ENCODE measurements at regions not wholly inside any gene's neighbourhood (a gene's known extent, or its start where the extent isn't known, plus 50 kb on each side); places are given as distances from the start of the nearest gene placed in this dataset.

DNA sequence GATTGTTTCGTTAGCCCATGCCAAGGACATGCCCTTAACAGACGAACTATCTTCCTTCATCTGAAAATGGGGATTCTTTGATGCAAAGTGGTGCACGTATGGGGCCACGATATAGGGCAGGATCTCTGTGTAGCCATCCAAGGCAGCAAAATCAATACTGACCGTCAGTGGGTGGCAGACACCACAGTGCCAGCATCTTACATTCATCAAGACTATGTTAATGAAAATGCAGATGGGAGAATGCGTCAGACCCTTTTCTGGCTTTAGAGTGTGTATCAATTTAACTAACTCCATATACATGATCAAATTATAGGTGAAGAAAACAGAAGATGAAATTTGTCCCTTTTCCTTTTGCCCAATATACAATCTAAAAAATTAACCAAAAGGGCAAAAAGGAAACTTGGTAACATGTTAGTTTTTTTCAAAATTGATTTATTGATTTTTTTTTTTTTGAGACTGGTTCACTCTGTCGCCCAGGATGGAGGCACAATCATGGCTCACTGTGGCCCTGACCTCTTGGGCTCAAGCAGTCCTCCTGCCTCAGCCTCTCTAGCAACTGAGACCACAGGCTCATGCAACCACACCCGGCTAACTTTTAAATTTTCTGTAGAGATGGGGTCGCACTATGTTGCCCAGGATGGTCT lies 169.2 kb upstream of the SPRY4 start:
- Histone ChIP-seq H3K9ac (ENCODE audit: low read depth in 1 of 2, low read length in 2 of 2) (no peak overlapping the region), H3K36me3 (ENCODE audit: control insufficient read depth in 1 of 2, insufficient read depth in 2 of 2, low read length in 2 of 2) (no peaks in the 10 kb centered on the region), H3K27me3 (ENCODE audit: control insufficient read depth in 1 of 2, insufficient read depth in 2 of 2, low read length in 2 of 2) (no peaks in the 10 kb centered on the region), H3K27ac (ENCODE audit: low read depth, low read length) (no peak overlapping the region), H3K9me3 (ENCODE audit: control insufficient read depth in 1 of 2, low read length in 2 of 2) (no peaks in the 10 kb centered on the region), H3K4me3 (ENCODE audit: low read depth in 1 of 2, low read length in 2 of 2) (no peak overlapping the region), H3K4me1 (ENCODE audit: control insufficient read depth in 1 of 2, insufficient read depth in 2 of 2, low read length in 2 of 2) (no peaks in the 10 kb centered on the region)

DNA sequence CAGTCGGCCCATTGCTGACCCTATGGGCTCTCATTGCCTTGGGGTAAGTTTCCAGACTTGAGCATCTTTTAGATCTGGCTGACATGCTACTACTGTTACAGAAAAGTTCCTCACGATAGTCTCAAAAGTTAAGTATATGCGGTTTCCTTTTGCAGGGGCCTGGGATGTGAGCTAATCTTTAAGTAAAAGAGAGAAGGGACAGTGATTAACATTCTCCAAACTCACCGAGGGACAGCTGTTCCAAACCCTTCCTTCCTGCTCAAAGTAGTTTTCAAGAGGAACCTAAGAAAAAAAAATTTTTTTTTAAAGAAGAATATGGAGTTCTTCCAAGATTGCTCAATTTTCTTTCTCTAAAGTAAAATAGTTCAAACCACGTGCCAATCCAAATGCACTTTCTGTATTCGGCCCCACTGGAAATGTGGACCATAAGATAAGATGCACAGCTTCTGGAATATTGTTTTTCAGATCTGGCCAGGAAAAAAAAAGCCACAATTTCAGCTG lies 168.0 kb upstream of the SPRY4 start:
- no peaks in the 10 kb centered on the region for H3K4me1 ChIP-seq (ENCODE audit: control insufficient read depth in 1 of 2, insufficient read depth in 2 of 2, low read length in 2 of 2)
- H3K9ac ChIP-seq (ENCODE audit: low read depth in 1 of 2, low read length in 2 of 2): no peak overlapping the region
- H3K9me3 ChIP-seq (ENCODE audit: control insufficient read depth in 1 of 2, low read length in 2 of 2): no peaks in the 10 kb centered on the region
- no peak overlapping the region for H3K27ac ChIP-seq (ENCODE audit: low read depth, low read length)
- no peaks in the 10 kb centered on the region for H3K36me3 ChIP-seq (ENCODE audit: control insufficient read depth in 1 of 2, insufficient read depth in 2 of 2, low read length in 2 of 2)
- no peaks in the 10 kb centered on the region for H3K27me3 ChIP-seq (ENCODE audit: control insufficient read depth in 1 of 2, insufficient read depth in 2 of 2, low read length in 2 of 2)
- no peak overlapping the region for H3K4me3 ChIP-seq (ENCODE audit: low read depth in 1 of 2, low read length in 2 of 2)

DNA sequence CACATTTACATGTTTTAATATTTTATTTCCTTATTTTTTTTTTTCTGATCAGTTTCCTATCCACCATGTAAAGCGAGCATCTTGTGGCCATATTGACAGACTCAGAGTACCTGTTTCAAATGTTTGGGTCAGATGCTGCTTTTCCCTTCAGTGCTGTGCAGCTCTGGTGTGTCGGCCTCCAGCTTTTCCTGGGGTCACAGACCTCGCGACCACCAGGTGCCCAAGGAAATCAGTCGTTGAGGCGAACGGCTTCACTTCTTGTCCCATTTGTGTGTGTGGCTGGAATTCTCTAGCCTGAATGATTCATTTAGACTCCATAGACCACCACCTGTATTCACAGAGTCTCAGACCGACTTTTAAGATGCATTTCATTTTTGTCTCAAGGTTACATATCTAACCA lies 166.9 kb upstream of the SPRY4 start:
- no peak overlapping the region for H3K4me3 ChIP-seq (ENCODE audit: low read depth in 1 of 2, low read length in 2 of 2)
- H3K4me1 ChIP-seq (ENCODE audit: control insufficient read depth in 1 of 2, insufficient read depth in 2 of 2, low read length in 2 of 2): no peaks in the 10 kb centered on the region
- no peaks in the 10 kb centered on the region for H3K9me3 ChIP-seq (ENCODE audit: control insufficient read depth in 1 of 2, low read length in 2 of 2)
- H3K27ac ChIP-seq (ENCODE audit: low read depth, low read length): no peak overlapping the region
- no peaks in the 10 kb centered on the region for H3K27me3 ChIP-seq (ENCODE audit: control insufficient read depth in 1 of 2, insufficient read depth in 2 of 2, low read length in 2 of 2)
- no peaks in the 10 kb centered on the region for H3K36me3 ChIP-seq (ENCODE audit: control insufficient read depth in 1 of 2, insufficient read depth in 2 of 2, low read length in 2 of 2)
- H3K9ac ChIP-seq (ENCODE audit: low read depth in 1 of 2, low read length in 2 of 2): no peak overlapping the region

DNA sequence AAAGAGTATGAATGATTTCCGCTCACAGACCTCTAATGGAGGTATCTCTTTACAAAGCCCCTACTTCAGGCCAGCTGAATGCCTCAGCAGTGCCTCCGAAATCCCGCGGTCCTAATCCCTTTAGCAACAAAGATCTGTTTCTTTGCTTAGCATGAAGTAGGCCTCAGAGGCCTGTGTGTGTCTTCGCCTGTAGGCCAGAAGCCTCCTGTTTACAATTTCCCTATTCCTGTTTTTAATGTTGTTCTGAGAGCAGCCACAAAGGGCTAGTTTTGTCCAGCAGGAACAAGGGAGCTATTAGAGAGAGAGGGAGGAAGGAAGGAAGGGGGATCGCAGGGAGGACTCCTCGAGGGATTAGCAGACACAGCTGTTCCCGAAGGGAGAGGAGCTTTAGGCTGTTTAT lies 166.4 kb upstream of the SPRY4 start:
- no peaks in the 10 kb centered on the region for H3K4me1 ChIP-seq (ENCODE audit: control insufficient read depth in 1 of 2, insufficient read depth in 2 of 2, low read length in 2 of 2)
- no peak overlapping the region for H3K27ac ChIP-seq (ENCODE audit: low read depth, low read length)
- H3K4me3 ChIP-seq (ENCODE audit: low read depth in 1 of 2, low read length in 2 of 2): no peak overlapping the region
- no peak overlapping the region for H3K9ac ChIP-seq (ENCODE audit: low read depth in 1 of 2, low read length in 2 of 2)
- no peaks in the 10 kb centered on the region for H3K9me3 ChIP-seq (ENCODE audit: control insufficient read depth in 1 of 2, low read length in 2 of 2)
- no peaks in the 10 kb centered on the region for H3K27me3 ChIP-seq (ENCODE audit: control insufficient read depth in 1 of 2, insufficient read depth in 2 of 2, low read length in 2 of 2)
- no peaks in the 10 kb centered on the region for H3K36me3 ChIP-seq (ENCODE audit: control insufficient read depth in 1 of 2, insufficient read depth in 2 of 2, low read length in 2 of 2)

DNA sequence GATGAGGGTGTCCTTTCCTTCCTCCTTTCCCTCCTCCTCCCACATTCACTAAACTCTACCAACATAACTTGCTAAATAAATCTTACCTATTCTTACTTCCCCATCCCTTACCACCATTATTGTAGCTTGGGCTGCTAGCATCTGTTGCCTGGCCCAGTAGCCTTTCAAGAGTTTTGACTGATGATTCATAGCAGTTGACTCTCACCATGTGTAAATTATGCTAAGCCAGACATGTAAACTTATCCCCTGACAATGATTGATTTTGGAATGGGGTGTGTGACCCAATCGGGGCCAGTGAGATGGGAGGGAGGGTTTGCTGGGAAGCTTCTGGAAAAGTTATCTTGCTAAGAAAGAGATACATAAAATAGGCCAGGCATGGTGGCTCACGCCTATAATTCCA lies 161.8 kb upstream of the SPRY4 start:
- Histone ChIP-seq H3K27ac (ENCODE audit: low read depth, low read length) (no peak overlapping the region), H3K9me3 (ENCODE audit: control insufficient read depth in 1 of 2, low read length in 2 of 2) (no peaks in the 10 kb centered on the region), H3K27me3 (ENCODE audit: control insufficient read depth in 1 of 2, insufficient read depth in 2 of 2, low read length in 2 of 2) (no peaks in the 10 kb centered on the region), H3K9ac (ENCODE audit: low read depth in 1 of 2, low read length in 2 of 2) (no peak overlapping the region), H3K36me3 (ENCODE audit: control insufficient read depth in 1 of 2, insufficient read depth in 2 of 2, low read length in 2 of 2) (no peaks in the 10 kb centered on the region), H3K4me3 (ENCODE audit: low read depth in 1 of 2, low read length in 2 of 2) (no peak overlapping the region), H3K4me1 (ENCODE audit: control insufficient read depth in 1 of 2, insufficient read depth in 2 of 2, low read length in 2 of 2) (no peaks in the 10 kb centered on the region)

DNA sequence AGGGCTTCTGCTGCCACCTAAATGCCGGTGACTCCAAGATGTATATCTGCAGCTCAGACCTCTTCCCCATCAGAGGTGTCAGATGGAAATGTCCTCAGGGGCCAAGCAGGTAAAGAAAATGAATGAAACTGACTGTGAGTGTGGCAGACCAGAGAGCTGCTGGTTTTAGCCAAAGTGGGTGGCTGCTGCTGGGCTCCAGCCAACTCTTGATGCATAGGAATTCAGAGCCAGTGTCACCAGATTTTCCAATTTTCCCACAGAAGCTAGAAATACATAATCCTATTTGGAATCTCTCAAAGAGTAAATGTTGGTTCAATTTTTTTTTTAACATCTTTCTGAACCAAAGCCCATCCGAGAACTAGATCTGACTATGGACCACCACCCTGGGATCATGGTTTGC lies 161.2 kb upstream of the SPRY4 start:
- Histone ChIP-seq H3K4me1 (ENCODE audit: control insufficient read depth in 1 of 2, insufficient read depth in 2 of 2, low read length in 2 of 2) (no peaks in the 10 kb centered on the region), H3K9ac (ENCODE audit: low read depth in 1 of 2, low read length in 2 of 2) (no peak overlapping the region), H3K4me3 (ENCODE audit: low read depth in 1 of 2, low read length in 2 of 2) (no peak overlapping the region), H3K27me3 (ENCODE audit: control insufficient read depth in 1 of 2, insufficient read depth in 2 of 2, low read length in 2 of 2) (no peaks in the 10 kb centered on the region), H3K9me3 (ENCODE audit: control insufficient read depth in 1 of 2, low read length in 2 of 2) (no peaks in the 10 kb centered on the region), H3K36me3 (ENCODE audit: control insufficient read depth in 1 of 2, insufficient read depth in 2 of 2, low read length in 2 of 2) (no peaks in the 10 kb centered on the region), H3K27ac (ENCODE audit: low read depth, low read length) (no peak overlapping the region)

DNA sequence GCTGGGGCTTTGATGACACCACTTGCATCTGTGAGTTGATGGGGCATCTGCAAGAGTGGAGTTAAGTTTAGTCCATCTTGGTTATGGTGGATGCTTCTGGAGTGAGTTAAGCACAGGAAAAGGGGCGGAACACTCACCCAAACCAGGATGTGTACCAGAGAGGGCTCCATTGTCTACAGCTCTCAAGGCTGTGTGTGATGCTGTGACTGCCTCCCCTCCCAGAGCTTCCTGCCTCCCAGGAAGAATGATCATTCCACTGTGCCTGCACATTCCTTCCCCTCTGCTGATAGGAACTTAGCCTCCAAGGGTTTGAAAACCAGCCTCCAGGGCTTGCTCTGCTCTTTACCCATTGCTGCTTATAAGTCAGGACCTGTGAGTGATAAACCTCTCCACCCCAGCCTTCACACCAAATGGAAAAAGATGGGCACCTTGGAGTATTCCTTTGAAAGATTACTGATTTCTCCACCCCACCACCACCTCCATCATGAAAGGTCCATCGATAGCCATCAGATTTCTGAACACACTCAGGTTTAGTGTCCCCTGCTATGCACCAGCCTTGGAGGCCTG lies 160.1 kb upstream of the SPRY4 start:
- H3K27ac ChIP-seq (ENCODE audit: low read depth, low read length): no peak overlapping the region
- no peaks in the 10 kb centered on the region for H3K27me3 ChIP-seq (ENCODE audit: control insufficient read depth in 1 of 2, insufficient read depth in 2 of 2, low read length in 2 of 2)
- H3K9ac ChIP-seq (ENCODE audit: low read depth in 1 of 2, low read length in 2 of 2): no peak overlapping the region
- no peak overlapping the region for H3K4me3 ChIP-seq (ENCODE audit: low read depth in 1 of 2, low read length in 2 of 2)
- no peaks in the 10 kb centered on the region for H3K4me1 ChIP-seq (ENCODE audit: control insufficient read depth in 1 of 2, insufficient read depth in 2 of 2, low read length in 2 of 2)
- no peaks in the 10 kb centered on the region for H3K9me3 ChIP-seq (ENCODE audit: control insufficient read depth in 1 of 2, low read length in 2 of 2)
- no peaks in the 10 kb centered on the region for H3K36me3 ChIP-seq (ENCODE audit: control insufficient read depth in 1 of 2, insufficient read depth in 2 of 2, low read length in 2 of 2)

DNA sequence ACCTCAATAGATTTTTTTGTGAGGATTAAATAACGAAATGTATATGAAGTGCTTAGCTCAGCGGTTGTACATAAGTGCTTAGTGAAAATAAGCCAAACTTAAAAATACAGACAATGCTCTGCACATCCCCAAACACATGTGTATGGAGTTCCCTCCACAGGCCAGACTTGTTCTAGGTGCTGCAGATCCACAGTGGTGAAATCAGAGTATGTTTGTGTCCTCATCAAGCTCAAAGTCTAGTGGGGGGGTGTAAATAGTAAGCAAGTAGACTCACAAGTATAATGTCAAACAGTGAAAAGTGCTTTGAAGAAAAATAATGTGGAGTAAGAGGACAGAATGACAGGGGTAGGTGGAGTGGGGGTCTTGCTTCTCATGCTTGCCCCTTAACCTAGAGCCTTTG lies 157.4 kb upstream of the SPRY4 start:
- Histone ChIP-seq H3K9ac (ENCODE audit: low read depth in 1 of 2, low read length in 2 of 2) (no peak overlapping the region), H3K27ac (ENCODE audit: low read depth, low read length) (no peak overlapping the region), H3K9me3 (ENCODE audit: control insufficient read depth in 1 of 2, low read length in 2 of 2) (peaks cover 5 to 9% of the 10 kb centered on the region in 2 donors), H3K4me3 (ENCODE audit: low read depth in 1 of 2, low read length in 2 of 2) (no peak overlapping the region), H3K36me3 (ENCODE audit: control insufficient read depth in 1 of 2, insufficient read depth in 2 of 2, low read length in 2 of 2) (no peaks in the 10 kb centered on the region), H3K27me3 (ENCODE audit: control insufficient read depth in 1 of 2, insufficient read depth in 2 of 2, low read length in 2 of 2) (no peaks in the 10 kb centered on the region), H3K4me1 (ENCODE audit: control insufficient read depth in 1 of 2, insufficient read depth in 2 of 2, low read length in 2 of 2) (no peaks in the 10 kb centered on the region)

DNA sequence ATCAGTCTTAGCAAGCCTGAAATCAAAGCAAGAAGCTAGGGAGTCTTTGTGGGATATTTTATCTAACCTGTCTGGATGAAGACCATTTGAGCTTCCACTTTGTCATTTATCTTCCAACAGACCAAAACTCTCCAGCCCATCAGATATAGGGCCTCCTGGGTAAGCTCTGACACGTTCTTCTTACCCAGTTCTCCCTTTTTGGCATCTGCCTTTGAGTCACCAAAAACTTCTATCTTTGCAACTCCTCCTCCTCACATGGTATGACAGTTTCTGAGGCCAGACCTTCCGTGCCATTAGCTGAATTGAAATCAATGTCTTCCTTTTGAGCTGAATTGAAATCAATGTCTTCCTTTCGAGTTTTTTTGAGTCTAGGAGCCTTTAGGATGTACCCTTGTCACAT lies 156.6 kb upstream of the SPRY4 start:
- H3K36me3 ChIP-seq (ENCODE audit: control insufficient read depth in 1 of 2, insufficient read depth in 2 of 2, low read length in 2 of 2): no peaks in the 10 kb centered on the region
- no peak overlapping the region for H3K9ac ChIP-seq (ENCODE audit: low read depth in 1 of 2, low read length in 2 of 2)
- H3K27ac ChIP-seq (ENCODE audit: low read depth, low read length): no peak overlapping the region
- H3K4me1 ChIP-seq (ENCODE audit: control insufficient read depth in 1 of 2, insufficient read depth in 2 of 2, low read length in 2 of 2): no peaks in the 10 kb centered on the region
- no peak overlapping the region for H3K4me3 ChIP-seq (ENCODE audit: low read depth in 1 of 2, low read length in 2 of 2)
- peaks cover 5 to 9% of the 10 kb centered on the region in 2 donors for H3K9me3 ChIP-seq (ENCODE audit: control insufficient read depth in 1 of 2, low read length in 2 of 2)
- no peaks in the 10 kb centered on the region for H3K27me3 ChIP-seq (ENCODE audit: control insufficient read depth in 1 of 2, insufficient read depth in 2 of 2, low read length in 2 of 2)

DNA sequence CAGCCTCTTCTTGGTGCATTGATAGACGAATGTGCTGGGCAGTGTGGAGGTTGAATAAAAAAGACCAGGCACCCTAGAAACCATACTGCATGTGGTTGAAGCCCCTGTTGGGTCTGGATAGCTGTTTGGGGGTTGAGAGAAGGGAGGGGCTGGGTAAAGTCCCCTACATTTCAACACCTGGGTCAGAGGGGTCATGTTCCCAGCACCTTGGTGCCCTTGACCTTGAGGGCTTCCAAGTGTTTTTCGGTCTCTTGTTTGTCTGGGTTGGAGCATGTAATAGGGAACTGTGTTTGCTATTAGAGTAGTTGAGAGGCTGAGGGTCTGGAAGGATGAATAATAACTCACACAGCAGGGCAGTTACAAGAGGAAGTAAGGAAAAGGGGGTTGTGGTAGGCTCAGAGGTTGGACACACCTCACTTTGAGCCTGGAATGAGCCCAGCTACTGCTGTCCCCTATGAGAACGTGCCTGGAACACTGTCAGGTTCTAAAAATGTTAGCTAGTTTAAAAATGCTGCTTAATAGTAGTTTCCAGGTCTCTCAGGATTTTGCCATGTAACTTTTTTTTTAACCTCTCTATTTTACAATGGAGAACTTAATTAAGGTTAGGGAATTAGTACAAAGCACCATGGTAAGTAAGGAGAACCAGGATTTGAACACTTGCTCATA lies 155.2 kb upstream of the SPRY4 start:
- Histone ChIP-seq H3K4me1 (ENCODE audit: control insufficient read depth in 1 of 2, insufficient read depth in 2 of 2, low read length in 2 of 2) (no peaks in the 10 kb centered on the region), H3K27ac (ENCODE audit: low read depth, low read length) (no peak overlapping the region), H3K9me3 (ENCODE audit: control insufficient read depth in 1 of 2, low read length in 2 of 2) (peaks cover 5 to 9% of the 10 kb centered on the region in 2 donors), H3K4me3 (ENCODE audit: low read depth in 1 of 2, low read length in 2 of 2) (no peak overlapping the region), H3K27me3 (ENCODE audit: control insufficient read depth in 1 of 2, insufficient read depth in 2 of 2, low read length in 2 of 2) (no peaks in the 10 kb centered on the region), H3K9ac (ENCODE audit: low read depth in 1 of 2, low read length in 2 of 2) (no peak overlapping the region), H3K36me3 (ENCODE audit: control insufficient read depth in 1 of 2, insufficient read depth in 2 of 2, low read length in 2 of 2) (no peaks in the 10 kb centered on the region)

All from duodenal mucosa (tissue), 2 donors.